ENCODE measurements at regions not wholly inside any gene's neighbourhood (a gene's known extent, or its start where the extent isn't known, plus 50 kb on each side); places are given as distances from the start of the nearest gene placed in this dataset.

DNA sequence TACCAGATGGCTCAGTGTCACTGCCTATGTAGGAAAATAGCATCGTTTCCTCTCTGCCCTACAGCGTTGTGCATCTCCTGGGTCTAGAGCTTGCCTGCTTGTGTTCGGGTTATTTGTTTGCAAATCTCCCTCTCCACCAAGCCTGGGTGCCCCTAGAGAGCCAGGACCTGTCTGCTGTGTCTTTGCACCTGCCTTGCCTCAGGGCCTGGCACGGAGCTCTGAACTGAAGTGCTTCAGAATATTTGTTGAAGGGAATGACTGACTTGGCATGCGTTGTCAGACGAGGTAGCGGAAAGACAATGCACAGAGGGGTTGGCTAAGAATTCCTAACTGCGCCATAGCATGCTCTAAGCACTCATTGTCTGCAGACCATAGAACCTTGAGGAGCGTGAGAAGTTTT lies 263.4 kb downstream of the FGF9 start:
- H3K9ac ChIP-seq (replicated peaks in 1 of 4; ENCODE audit: extremely low read depth in 1 of 4, low read depth in 3 of 4, low read length in 3 of 4) = no peak overlapping the region
- no peak overlapping the region for H2BK20ac ChIP-seq (ENCODE audit: low read length)
- no peak overlapping the region for H3K4me2 ChIP-seq (ENCODE audit: insufficient read depth in 1 of 2, low read depth in 2 of 2, low read length in 2 of 2)
- WGBS, 2 experiments (ENCODE audit: extremely low coverage in 1 of 2, insufficient coverage in 1 of 2, insufficient read length in 1 of 2, insufficient replicate concordance in 2 of 2, low coverage in 1 of 2, low lambda C conversion rate in 2 of 2, missing lambda C conversion rate in 1 of 2) = 95% methylated on average over 9 of the region's 9 CpGs; no CpG with 5 or more reads in 1 of the 2 experiments
- ChIA-PET CTCF (ENCODE audit: partially characterized antibody) (interaction anchor here (0.7 to 1.6 kb wide), 3 partner anchors 10 to 258 kb away, joined by 3 read pairs; no protein-coding TSS in a partner anchor), POLR2A (ENCODE audit: partially characterized antibody) (interaction anchor here (1.0 kb wide), 1 partner anchor 13 kb away, joined by 3 read pairs; no protein-coding TSS in a partner anchor)
- H4K5ac ChIP-seq (ENCODE audit: insufficient read length, low read depth, low read length) = no peak overlapping the region
- H3K9me3 ChIP-seq (ENCODE audit: insufficient read depth in 2 of 2, low read depth in 1 of 2, low read length in 1 of 2) = no peaks in the 10 kb centered on the region
- H4K20me1 ChIP-seq (replicated peaks in 1 of 2; ENCODE audit: control insufficient read depth in 1 of 2, insufficient read depth in 2 of 2, low read length in 2 of 2) = no peaks in the 10 kb centered on the region
- no peak overlapping the region for H4K91ac ChIP-seq (replicated peaks; ENCODE audit: insufficient read length, low read length)
- DNase-seq (ENCODE audit: low read depth in 1 of 2, low spot score in 2 of 2) (no peak), FAIRE-seq (no peak)
- H2BK5ac ChIP-seq (ENCODE audit: low read depth, low read length) = no peak overlapping the region
- H3K79me2 ChIP-seq (ENCODE audit: control insufficient read depth in 1 of 2, insufficient read depth in 2 of 2, low read length in 2 of 2) = no peaks in the 10 kb centered on the region
- no peak overlapping the region for H2BK15ac ChIP-seq (ENCODE audit: low read length)
- H3K4me1 ChIP-seq (replicated peaks in 1 of 4; ENCODE audit: control insufficient read depth in 3 of 4, insufficient read depth in 4 of 4, low read length in 3 of 4) = no peaks in the 10 kb centered on the region; a peak in 2 of 7 replicates
- no peak overlapping the region for H3K27ac ChIP-seq (ENCODE audit: low read depth, low read length)
- H3K4me3 ChIP-seq (ENCODE audit: extremely low read depth in 1 of 4, insufficient read depth in 2 of 4, low read depth in 3 of 4, low read length in 4 of 4) = no peak overlapping the region
- H3K23ac ChIP-seq (ENCODE audit: insufficient read length) = no peak overlapping the region
- H2BK12ac ChIP-seq (ENCODE audit: low read depth, low read length) = no peak overlapping the region
- no peaks in the 10 kb centered on the region for H3K79me1 ChIP-seq (ENCODE audit: low read depth, low read length)
- H3K18ac ChIP-seq (ENCODE audit: extremely low read depth, low read length) = no peak overlapping the region
- no peak for TF ChIP-seq CBX5 (IDR thresholded peaks at IDR 0.05; ENCODE audit: low read depth, low read length)
- TF ChIP-seq TBP (IDR thresholded peaks at IDR 0.05; ENCODE audit: low read depth, low read length) = no peak
- no peak for TF ChIP-seq SIX5 (IDR thresholded peaks at IDR 0.05; ENCODE audit: low read depth, low read length)
- TF ChIP-seq, protein P1, sequence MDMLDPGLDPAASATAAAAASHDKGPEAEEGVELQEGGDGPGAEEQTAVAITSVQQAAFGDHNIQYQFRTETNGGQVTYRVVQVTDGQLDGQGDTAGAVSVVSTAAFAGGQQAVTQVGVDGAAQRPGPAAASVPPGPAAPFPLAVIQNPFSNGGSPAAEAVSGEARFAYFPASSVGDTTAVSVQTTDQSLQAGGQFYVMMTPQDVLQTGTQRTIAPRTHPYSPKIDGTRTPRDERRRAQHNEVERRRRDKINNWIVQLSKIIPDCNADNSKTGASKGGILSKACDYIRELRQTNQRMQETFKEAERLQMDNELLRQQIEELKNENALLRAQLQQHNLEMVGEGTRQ (IDR thresholded peaks at IDR 0.05; ENCODE audit: low read length) = no peak
- TF ChIP-seq BRCA1 (IDR thresholded peaks at IDR 0.05; ENCODE audit: low read depth, low read length) = no peak
- no peak for TF ChIP-seq CHD1 (IDR thresholded peaks at IDR 0.05; ENCODE audit: low read depth, low read length)
- TF ChIP-seq PHF8 (conservative IDR thresholded peaks at IDR 0.05; ENCODE audit: low read depth, low read length) = no peak
- TF ChIP-seq HDAC2 (IDR thresholded peaks at IDR 0.05; ENCODE audit: borderline replicate concordance in 1 of 2, low read depth in 2 of 2, low read length in 2 of 2) = no peak
- no peak for TF ChIP-seq BCL11A (IDR thresholded peaks at IDR 0.05; ENCODE audit: low read depth in 2 of 2, low read length in 2 of 2)
- no peak for TF ChIP-seq RBBP5 (IDR thresholded peaks at IDR 0.05; ENCODE audit: borderline replicate concordance, low read depth, low read length)
- H3K14ac ChIP-seq (ENCODE audit: insufficient read length) = no peak overlapping the region
- H4K8ac ChIP-seq (ENCODE audit: extremely low read depth, insufficient read depth, low read length) = no peak overlapping the region
- no peak overlapping the region for H3K56ac ChIP-seq (replicated peaks; ENCODE audit: insufficient read length, low read depth, low read length)
- H2AK5ac ChIP-seq (ENCODE audit: low read depth, low read length) = no peak overlapping the region
- no peaks in the 10 kb centered on the region for H3K27me3 ChIP-seq (replicated peaks in 1 of 4; ENCODE audit: control insufficient read depth in 3 of 4, extremely low read depth in 1 of 4, insufficient read depth in 3 of 4, low read length in 3 of 4)
- H3K23me2 ChIP-seq (ENCODE audit: low read depth, low read length) = peaks cover 8% of the 10 kb centered on the region; the same call in 1 of the 2 replicates
- H3K4ac ChIP-seq (replicated peaks; ENCODE audit: insufficient read length, low read depth, low read length) = no peak overlapping the region
- H2AFZ ChIP-seq (ENCODE audit: low read length) = no peak overlapping the region
- no peaks in the 10 kb centered on the region for H3K36me3 ChIP-seq (ENCODE audit: control insufficient read depth in 2 of 4, insufficient read depth in 4 of 4, low read length in 3 of 4)
- H2BK120ac ChIP-seq (replicated peaks; ENCODE audit: low read depth, low read length) = no peak overlapping the region
